ENCODE measurements at regions not wholly inside any gene's neighbourhood (a gene's known extent, or its start where the extent isn't known, plus 50 kb on each side); places are given as distances from the start of the nearest gene placed in this dataset.

DNA sequence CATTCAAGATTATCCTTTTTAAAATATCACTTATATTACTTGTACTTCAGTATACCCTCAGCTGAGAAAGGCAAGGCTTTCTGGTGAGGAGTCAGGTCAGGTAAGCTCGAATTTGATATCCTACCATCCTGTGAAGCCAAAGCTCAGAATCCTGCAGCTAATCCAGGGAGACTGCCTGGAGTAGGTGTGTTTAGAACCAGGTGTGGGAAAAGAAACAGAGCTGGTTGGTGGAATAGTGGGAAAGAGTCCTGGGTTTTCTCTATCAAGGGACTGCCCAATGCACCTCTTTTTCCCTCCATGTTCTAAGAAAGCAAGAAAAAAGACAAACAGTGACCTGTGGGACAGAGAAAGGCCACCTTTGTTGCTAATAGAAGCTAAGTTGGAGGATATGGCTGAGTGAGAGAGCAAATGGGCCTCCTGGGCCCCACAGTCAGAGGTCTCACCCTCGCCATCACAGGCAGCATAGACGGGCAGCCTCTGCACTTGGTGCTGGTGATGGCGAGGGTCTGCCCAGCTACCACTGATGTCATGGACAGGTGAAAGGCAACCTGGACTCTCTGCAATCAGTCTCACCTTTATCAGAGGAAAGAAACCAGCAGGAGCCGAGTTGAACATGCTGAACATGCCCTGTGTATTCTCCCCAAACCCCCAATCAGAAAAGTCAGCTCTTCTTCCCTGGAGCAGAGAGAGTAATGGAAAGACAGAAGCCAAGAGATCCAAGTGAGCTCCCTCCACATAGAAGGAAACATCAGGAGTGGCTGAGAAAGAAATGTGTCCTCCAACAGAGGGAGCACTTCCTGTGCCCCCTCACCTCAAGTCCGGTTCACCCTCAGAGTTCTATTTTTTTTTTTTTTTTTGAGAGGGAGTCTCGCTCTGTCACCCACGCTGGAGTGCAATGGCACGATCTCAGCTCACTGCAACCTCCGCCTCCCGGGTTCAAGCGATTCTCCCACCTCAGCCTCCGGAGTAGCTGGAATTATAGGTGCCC is 491.3 kb downstream of the BUD13 start:
- TF ChIP-seq, protein P1, sequence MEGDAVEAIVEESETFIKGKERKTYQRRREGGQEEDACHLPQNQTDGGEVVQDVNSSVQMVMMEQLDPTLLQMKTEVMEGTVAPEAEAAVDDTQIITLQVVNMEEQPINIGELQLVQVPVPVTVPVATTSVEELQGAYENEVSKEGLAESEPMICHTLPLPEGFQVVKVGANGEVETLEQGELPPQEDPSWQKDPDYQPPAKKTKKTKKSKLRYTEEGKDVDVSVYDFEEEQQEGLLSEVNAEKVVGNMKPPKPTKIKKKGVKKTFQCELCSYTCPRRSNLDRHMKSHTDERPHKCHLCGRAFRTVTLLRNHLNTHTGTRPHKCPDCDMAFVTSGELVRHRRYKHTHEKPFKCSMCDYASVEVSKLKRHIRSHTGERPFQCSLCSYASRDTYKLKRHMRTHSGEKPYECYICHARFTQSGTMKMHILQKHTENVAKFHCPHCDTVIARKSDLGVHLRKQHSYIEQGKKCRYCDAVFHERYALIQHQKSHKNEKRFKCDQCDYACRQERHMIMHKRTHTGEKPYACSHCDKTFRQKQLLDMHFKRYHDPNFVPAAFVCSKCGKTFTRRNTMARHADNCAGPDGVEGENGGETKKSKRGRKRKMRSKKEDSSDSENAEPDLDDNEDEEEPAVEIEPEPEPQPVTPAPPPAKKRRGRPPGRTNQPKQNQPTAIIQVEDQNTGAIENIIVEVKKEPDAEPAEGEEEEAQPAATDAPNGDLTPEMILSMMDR (IDR thresholded peaks at IDR 0.05) = no peak
- TF ChIP-seq POLR2AphosphoS5 (IDR thresholded peaks at IDR 0.05; ENCODE audit: insufficient read depth in 1 of 2, low read depth in 1 of 2) = no peak
- TF ChIP-seq POLR2A (IDR thresholded peaks at IDR 0.05) = no peak
